BJ (cell line): ENCODE measurements at regions not wholly inside any gene's neighbourhood (a gene's known extent, or its start where the extent isn't known, plus 50 kb on each side); places are given as distances from the start of the nearest gene placed in this dataset.

Experiments used
- CTCF ChIA-PET: fragments of 350-600 bp; formaldehyde crosslinking; extraction: SDS; loops from one replicate; lab custom pipeline; 2021; ENCODE audit warnings: antibody characterized with exemption, inconsistent platforms; lab: Yijun Ruan, JAX
- POLR2A ChIA-PET: fragments of 300-600 bp; sonication (Branson Sonifier 250); formaldehyde crosslinking; extraction: SDS; loops from one replicate; lab custom pipeline; 2021; ENCODE audit warnings: antibody characterized with exemption; lab: Charles Lee
- DNase-seq: peaks from one replicate; pipeline ENCODE4 v3.0.0-alpha.2; 2011; ENCODE audit warnings: low read depth
- H3K27me3 ChIP-seq: 2 replicates; pipeline ENCODE4 v1.6.0; 2011; ENCODE audit warnings: low read length; ENCODE audit not compliant: control insufficient read depth, insufficient read depth
- H3K36me3 ChIP-seq: 2 replicates; pipeline ENCODE4 v1.5.1; 2011; ENCODE audit warnings: low read length; ENCODE audit not compliant: control insufficient read depth, insufficient read depth
- H3K4me3 ChIP-seq: 2 replicates; pipeline ENCODE4 v1.5.1; 2011; ENCODE audit warnings: low read depth, mild to moderate bottlenecking, control low read depth, low read length
- CTCF ChIP-seq: IDR thresholded peaks from 2 replicates; pipeline ENCODE4 v1.5.1; 2011; ENCODE audit warnings: low read depth, mild to moderate bottlenecking, control low read depth, inconsistent platforms, low read length, moderate library complexity; ENCODE audit not compliant: insufficient read depth

- DNase-seq, result no peak
- ChIA-PET POLR2A (no interaction called here), CTCF (interaction anchor here (0.6 to 4.4 kb wide), 50 partner anchors 8 to 998 kb away, joined by 3 to 62 read pairs (median 4); partner anchors contain the start of gene PIEZO2)
Observed at GRCh38 chr18:11553098-11553940, 56.1 kb upstream of the SLC35G4 start.

GRCh38 chr18:11548916-11549551, 60.4 kb upstream of the SLC35G4 start:
- no peak for DNase-seq
- POLR2A ChIA-PET, result interaction anchor here (0.6 kb wide), 1 partner anchor 748 kb away, joined by 3 read pairs; no protein-coding TSS in a partner anchor

More at GRCh38 chr18:11553098-11553940, 56.1 kb upstream of the SLC35G4 start:
- H3K36me3 ChIP-seq, result no peaks in the 10 kb centered on the region
- no peak overlapping the region for H3K4me3 ChIP-seq
- TF ChIP-seq CTCF, result peak; percentile 92
- no peaks in the 10 kb centered on the region; the same call in 1 of the 2 replicates for H3K27me3 ChIP-seq

GRCh38 chr18:11548396-11548795, 61.0 kb upstream of the SLC35G4 start:
- CTCF ChIA-PET, result interaction anchor here (1.0 to 1.2 kb wide), 3 partner anchors 17 to 760 kb away, joined by 3 to 6 read pairs (median 3); no protein-coding TSS in a partner anchor
- Histone ChIP-seq H3K36me3 (no peaks in the 10 kb centered on the region), H3K27me3 (peaks cover 1% of the 10 kb centered on the region; the same call in 1 of the 2 replicates), H3K4me3 (no peak overlapping the region)
- POLR2A ChIA-PET, result interaction anchor here (0.6 kb wide), 1 partner anchor 747 kb away, joined by 3 read pairs; no protein-coding TSS in a partner anchor
- no peak for TF ChIP-seq CTCF
- DNase-seq, result no peak

More at GRCh38 chr18:11548916-11549551, 60.4 kb upstream of the SLC35G4 start:
- Histone ChIP-seq H3K36me3 (no peaks in the 10 kb centered on the region), H3K4me3 (no peak overlapping the region), H3K27me3 (peaks cover 1% of the 10 kb centered on the region; the same call in 1 of the 2 replicates)
- CTCF ChIA-PET, result interaction anchor here (0.9 to 1.2 kb wide), 4 partner anchors 18 to 697 kb away, joined by 3 to 6 read pairs (median 4); no protein-coding TSS in a partner anchor
- no peak for TF ChIP-seq CTCF

GRCh38 chr18:11544060-11544633, 65.2 kb upstream of the SLC35G4 start:
- TF ChIP-seq CTCF, result no peak
- no peaks in the 10 kb centered on the region for H3K36me3 ChIP-seq
- H3K4me3 ChIP-seq, result no peak overlapping the region
- peaks cover 1% of the 10 kb centered on the region; the same call in 1 of the 2 replicates for H3K27me3 ChIP-seq
- POLR2A ChIA-PET, result no interaction called here
- CTCF ChIA-PET, result no interaction called here
- no peak for DNase-seq
